NOMO-1 (cell line): ENCODE measurements at regions not wholly inside any gene's neighbourhood (a gene's known extent, or its start where the extent isn't known, plus 50 kb on each side); places are given as distances from the start of the nearest gene placed in this dataset.

ENCODE experiments used
- DNase-seq, 2 experiments: peaks; one replicate each; lab custom pipeline; 2025; ENCODE audit not compliant: unreplicated experiment in 2 of 2; lab: John Stamatoyannopoulos, UW

DNA sequence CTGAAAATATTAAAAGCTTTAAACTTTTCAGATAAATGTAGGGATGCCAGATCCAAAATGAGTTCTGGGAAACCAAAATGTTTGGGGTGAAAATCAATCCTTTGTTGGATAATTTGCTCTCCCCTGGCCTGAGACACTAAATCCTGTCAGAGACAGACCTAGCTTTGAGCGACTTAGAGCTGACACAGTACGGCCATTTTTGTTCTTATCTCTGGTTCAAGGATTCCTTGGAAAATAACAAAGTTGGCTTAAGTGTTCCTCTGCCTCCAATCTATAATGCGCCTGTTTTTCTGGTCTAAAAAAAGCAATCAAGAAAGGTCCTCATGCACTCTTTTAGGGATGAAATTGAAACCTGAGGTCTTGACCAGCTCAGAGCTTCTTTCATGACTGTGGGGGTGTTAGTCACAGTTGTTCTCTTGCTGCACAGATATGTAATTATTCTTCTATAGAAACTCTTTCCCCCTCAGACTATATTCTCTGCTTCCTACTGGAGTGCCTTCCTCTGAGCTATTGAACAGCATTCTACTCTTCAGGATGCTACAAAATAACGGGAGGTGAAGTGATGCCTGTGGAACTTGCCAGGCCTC is 52.3 kb upstream of the EGLN3 start:
- DNase-seq: no peak
